ENCODE measurements at regions not wholly inside any gene's neighbourhood (a gene's known extent, or its start where the extent isn't known, plus 50 kb on each side); places are given as distances from the start of the nearest gene placed in this dataset.
"Not testable (repeated sequence)": the region's sequence is repeated elsewhere in the genome, so short reads cannot be mapped to it uniquely, and the experiment has no call there.

GRCh38 chr5:17050236-17050635, 114.1 kb upstream of the MYO10 start:
- Histone ChIP-seq H3K4me1 (replicated peaks in 1 of 2) (no peaks in the 10 kb centered on the region), H3K27ac (no peak overlapping the region), H3K4me3 (no peak overlapping the region)
- in situ Hi-C loops (cut with MboI; ENCODE audit: low pct_unique_long_range_greater_than_20kb in 2 of 9, low sequenced_read_pairs in 9 of 9, unreplicated experiment in 9 of 9): no loop called here
- no peak for ATAC-seq (replicated peaks in 6 of 8)
- 56 to 96% (median 79%) methylated on average over 2 to 3 of the region's 3 CpGs; no CpG with 5 or more reads in 1 of the 10 experiments for WGBS, 10 experiments

GRCh38 chr5:17054911-17055310, 118.8 kb upstream of the MYO10 start:
- 62 to 100% (median 87%) methylated on average over 1 to 8 of the region's 8 CpGs; no CpG with 5 or more reads in 1 of the 10 experiments for WGBS, 10 experiments
- Histone ChIP-seq H3K4me1 (replicated peaks in 1 of 2) (no peaks in the 10 kb centered on the region), H3K4me3 (no peak overlapping the region), H3K27ac (no peak overlapping the region)
- no peak for ATAC-seq (replicated peaks in 6 of 8)
- in situ Hi-C loops (cut with MboI; ENCODE audit: low pct_unique_long_range_greater_than_20kb in 2 of 9, low sequenced_read_pairs in 9 of 9, unreplicated experiment in 9 of 9): no loop called here

GRCh38 chr5:17056141-17056631, 120.1 kb upstream of the MYO10 start:
- no peak for ATAC-seq (replicated peaks in 6 of 8)
- no peak overlapping the region for H3K27ac ChIP-seq
- no peaks in the 10 kb centered on the region for H3K4me1 ChIP-seq (replicated peaks in 1 of 2)
- in situ Hi-C loops (cut with MboI; ENCODE audit: low pct_unique_long_range_greater_than_20kb in 2 of 9, low sequenced_read_pairs in 9 of 9, unreplicated experiment in 9 of 9): no loop called here
- H3K4me3 ChIP-seq: no peak overlapping the region
- 5 to 100% (median 79%) methylated on average over 1 to 7 of the region's 7 CpGs; no CpG with 5 or more reads in 3 of the 10 experiments for WGBS, 10 experiments

GRCh38 chr5:17058438-17058837, 122.3 kb upstream of the MYO10 start:
- no peak for ATAC-seq (replicated peaks in 6 of 8)
- H3K4me3 ChIP-seq: no peak overlapping the region
- WGBS, 10 experiments: 60 to 100% (median 78%) methylated on average over 1 to 6 of the region's 7 CpGs; no CpG with 5 or more reads in 1 of the 10 experiments
- in situ Hi-C loops (cut with MboI; ENCODE audit: low pct_unique_long_range_greater_than_20kb in 2 of 9, low sequenced_read_pairs in 9 of 9, unreplicated experiment in 9 of 9): no loop called here
- H3K27ac ChIP-seq: no peak overlapping the region
- H3K4me1 ChIP-seq (replicated peaks in 1 of 2): no peaks in the 10 kb centered on the region

GRCh38 chr5:17061973-17062470, 125.9 kb upstream of the MYO10 start:
- 94% methylated on average over 7 of the region's 33 CpGs; no CpG with 5 or more reads in 9 of the 10 experiments for WGBS, 10 experiments
- Histone ChIP-seq H3K4me1 (replicated peaks in 1 of 2) (no peaks in the 10 kb centered on the region), H3K27ac (no peak overlapping the region), H3K4me3 (no peak overlapping the region)
- ATAC-seq (replicated peaks in 6 of 8): no peak
- in situ Hi-C loops (cut with MboI; ENCODE audit: low pct_unique_long_range_greater_than_20kb in 2 of 9, low sequenced_read_pairs in 9 of 9, unreplicated experiment in 9 of 9): no loop called here

- in situ Hi-C loops (cut with MboI; ENCODE audit: low pct_unique_long_range_greater_than_20kb in 2 of 9, low sequenced_read_pairs in 9 of 9, unreplicated experiment in 9 of 9); H3K27ac ChIP-seq; H3K4me3 ChIP-seq; ATAC-seq (replicated peaks in 6 of 8); H3K4me1 ChIP-seq (replicated peaks in 1 of 2): not testable (repeated sequence)
- WGBS, 10 experiments: 83 to 100% (median 100%) methylated on average over 1 to 4 of the region's 4 CpGs; no CpG with 5 or more reads in 4 of the 10 experiments
These were observed 126.7 kb upstream of the MYO10 start for GRCh38 chr5:17062741-17063140.

GRCh38 chr5:17064241-17064640, 128.2 kb upstream of the MYO10 start:
- Histone ChIP-seq H3K4me3 (no peak overlapping the region), H3K4me1 (replicated peaks in 1 of 2) (peaks cover 0 to under 1% of the 10 kb centered on the region in 2 donors), H3K27ac (no peak overlapping the region)
- no peak for ATAC-seq (replicated peaks in 6 of 8)
- in situ Hi-C loops (cut with MboI; ENCODE audit: low pct_unique_long_range_greater_than_20kb in 2 of 9, low sequenced_read_pairs in 9 of 9, unreplicated experiment in 9 of 9): no loop called here
- WGBS, 10 experiments: 18 to 85% (median 72%) methylated on average over 2 to 3 of the region's 3 CpGs; no CpG with 5 or more reads in 1 of the 10 experiments

GRCh38 chr5:17065458-17065857, 129.4 kb upstream of the MYO10 start:
- no peak overlapping the region for H3K27ac ChIP-seq
- H3K4me1 ChIP-seq (replicated peaks in 1 of 2): peaks cover 9 to 12% of the 10 kb centered on the region in 2 donors
- no peak overlapping the region for H3K4me3 ChIP-seq
- ATAC-seq (replicated peaks in 6 of 8): no peak
- in situ Hi-C loops (cut with MboI; ENCODE audit: low pct_unique_long_range_greater_than_20kb in 2 of 9, low sequenced_read_pairs in 9 of 9, unreplicated experiment in 9 of 9): no loop called here
- WGBS, 10 experiments: 33 to 100% (median 92%) methylated on average over 1 to 3 of the region's 3 CpGs; no CpG with 5 or more reads in 4 of the 10 experiments

- WGBS, 10 experiments: 44 to 100% (median 88%) methylated on average over 1 to 5 of the region's 5 CpGs; no CpG with 5 or more reads in 4 of the 10 experiments
- H3K4me3 ChIP-seq; in situ Hi-C loops (cut with MboI; ENCODE audit: low pct_unique_long_range_greater_than_20kb in 2 of 9, low sequenced_read_pairs in 9 of 9, unreplicated experiment in 9 of 9); H3K27ac ChIP-seq; ATAC-seq (replicated peaks in 6 of 8): not testable (repeated sequence)
- peaks cover 9 to 12% of the 10 kb centered on the region in 2 donors for H3K4me1 ChIP-seq (replicated peaks in 1 of 2)
These were observed 129.9 kb upstream of the MYO10 start for GRCh38 chr5:17066026-17066425.

- ATAC-seq (replicated peaks in 6 of 8): no peak
- Histone ChIP-seq H3K4me3 (no peak overlapping the region), H3K27ac (no peak overlapping the region), H3K4me1 (replicated peaks in 1 of 2) (peaks cover 9 to 12% of the 10 kb centered on the region in 2 donors)
- WGBS, 10 experiments: 58 to 95% (median 80%) methylated on average over 3 to 8 of the region's 8 CpGs
- in situ Hi-C loops (cut with MboI; ENCODE audit: low pct_unique_long_range_greater_than_20kb in 2 of 9, low sequenced_read_pairs in 9 of 9, unreplicated experiment in 9 of 9): no loop called here
These were observed 131.7 kb upstream of the MYO10 start for GRCh38 chr5:17067657-17068392.

- Histone ChIP-seq H3K27ac (no peak overlapping the region), H3K4me1 (replicated peaks in 1 of 2) (peaks cover 9 to 12% of the 10 kb centered on the region in 2 donors), H3K4me3 (no peak overlapping the region)
- 42 to 74% (median 62%) methylated on average over 3 to 13 of the region's 13 CpGs; no CpG with 5 or more reads in 3 of the 10 experiments for WGBS, 10 experiments
- in situ Hi-C loops (cut with MboI; ENCODE audit: low pct_unique_long_range_greater_than_20kb in 2 of 9, low sequenced_read_pairs in 9 of 9, unreplicated experiment in 9 of 9): no loop called here
- peak in 5 of 8 experiments; percentile 84 to 94 (median 89) for ATAC-seq (replicated peaks in 6 of 8)
These were observed 134.0 kb upstream of the MYO10 start for GRCh38 chr5:17069995-17070511.

GRCh38 chr5:17070647-17071046, 134.6 kb upstream of the MYO10 start:
- in situ Hi-C loops (cut with MboI; ENCODE audit: low pct_unique_long_range_greater_than_20kb in 2 of 9, low sequenced_read_pairs in 9 of 9, unreplicated experiment in 9 of 9): no loop called here
- no peak overlapping the region for H3K4me3 ChIP-seq
- peak in 1 of 8 experiments; percentile 42 for ATAC-seq (replicated peaks in 6 of 8)
- peaks cover 9 to 12% of the 10 kb centered on the region in 2 donors for H3K4me1 ChIP-seq (replicated peaks in 1 of 2)
- no peak overlapping the region for H3K27ac ChIP-seq
- WGBS, 10 experiments: 8 to 100% (median 71%) methylated on average over 1 to 6 of the region's 6 CpGs; no CpG with 5 or more reads in 2 of the 10 experiments

- H3K4me3 ChIP-seq: no peak overlapping the region
- WGBS, 10 experiments: 29 to 100% (median 90%) methylated on average over 2 to 4 of the region's 4 CpGs; no CpG with 5 or more reads in 1 of the 10 experiments
- ATAC-seq (replicated peaks in 6 of 8): no peak
- in situ Hi-C loops (cut with MboI; ENCODE audit: low pct_unique_long_range_greater_than_20kb in 2 of 9, low sequenced_read_pairs in 9 of 9, unreplicated experiment in 9 of 9): no loop called here
- H3K4me1 ChIP-seq (replicated peaks in 1 of 2): peaks cover 1 to 2% of the 10 kb centered on the region in 2 donors
- no peak overlapping the region for H3K27ac ChIP-seq
These were observed 139.1 kb upstream of the MYO10 start for GRCh38 chr5:17075236-17075635.
